OCI-LY7 (cell line): ENCODE measurements at regions not wholly inside any gene's neighbourhood (a gene's known extent, or its start where the extent isn't known, plus 50 kb on each side); places are given as distances from the start of the nearest gene placed in this dataset.

Experiments used
- EZH2phosphoT487 ChIP-seq: fragments of 200-600 bp; sonication (generic); IDR thresholded peaks from 2 replicates; pipeline ENCODE4 v1.6.1; 2018; ENCODE audit warnings: low read depth, borderline replicate concordance, mild to moderate bottlenecking, mixed run types, antibody characterized with exemption, low read length, moderate library complexity, mixed read lengths
- TF ChIP-seq, protein P1 (sequence below): fragments of 200-600 bp; sonication (generic); conservative IDR thresholded peaks from 2 replicates; pipeline ENCODE4 v1.5.1; 2014; ENCODE audit warnings: mild to moderate bottlenecking, antibody characterized with exemption, low read length, moderate library complexity, mixed read lengths

DNA sequence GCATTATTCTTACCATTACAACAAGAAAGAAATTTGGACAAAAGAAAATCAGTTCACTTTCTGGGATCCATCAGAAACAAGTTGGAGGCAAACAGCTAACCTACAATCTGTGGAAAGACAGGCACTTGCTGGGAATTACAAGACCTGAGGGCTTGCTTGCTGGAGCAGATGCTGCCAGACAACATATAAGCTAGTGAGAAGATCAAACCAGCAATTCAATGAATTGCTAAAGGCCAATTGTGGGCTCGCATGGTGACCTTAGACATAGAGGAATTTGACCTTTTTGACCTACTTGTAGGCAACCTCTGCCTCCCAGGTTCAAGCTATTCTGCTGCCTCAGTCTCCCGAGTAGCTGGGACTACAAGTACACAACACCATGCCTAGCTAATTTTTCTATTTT, 921.2 kb upstream of the CNTNAP5 start:
- TF ChIP-seq, protein P1, sequence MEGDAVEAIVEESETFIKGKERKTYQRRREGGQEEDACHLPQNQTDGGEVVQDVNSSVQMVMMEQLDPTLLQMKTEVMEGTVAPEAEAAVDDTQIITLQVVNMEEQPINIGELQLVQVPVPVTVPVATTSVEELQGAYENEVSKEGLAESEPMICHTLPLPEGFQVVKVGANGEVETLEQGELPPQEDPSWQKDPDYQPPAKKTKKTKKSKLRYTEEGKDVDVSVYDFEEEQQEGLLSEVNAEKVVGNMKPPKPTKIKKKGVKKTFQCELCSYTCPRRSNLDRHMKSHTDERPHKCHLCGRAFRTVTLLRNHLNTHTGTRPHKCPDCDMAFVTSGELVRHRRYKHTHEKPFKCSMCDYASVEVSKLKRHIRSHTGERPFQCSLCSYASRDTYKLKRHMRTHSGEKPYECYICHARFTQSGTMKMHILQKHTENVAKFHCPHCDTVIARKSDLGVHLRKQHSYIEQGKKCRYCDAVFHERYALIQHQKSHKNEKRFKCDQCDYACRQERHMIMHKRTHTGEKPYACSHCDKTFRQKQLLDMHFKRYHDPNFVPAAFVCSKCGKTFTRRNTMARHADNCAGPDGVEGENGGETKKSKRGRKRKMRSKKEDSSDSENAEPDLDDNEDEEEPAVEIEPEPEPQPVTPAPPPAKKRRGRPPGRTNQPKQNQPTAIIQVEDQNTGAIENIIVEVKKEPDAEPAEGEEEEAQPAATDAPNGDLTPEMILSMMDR: no peak
- TF ChIP-seq EZH2phosphoT487: no peak
